ENCODE measurements at regions not wholly inside any gene's neighbourhood (a gene's known extent, or its start where the extent isn't known, plus 50 kb on each side); places are given as distances from the start of the nearest gene placed in this dataset.
"Not testable (repeated sequence)": the region's sequence is repeated elsewhere in the genome, so short reads cannot be mapped to it uniquely, and the experiment has no call there.

- DNase-seq = no peak
Measured at GRCh38 chr1:67530071-67530470, 99.9 kb upstream of the SERBP1 start.

- peak; percentile 28 for DNase-seq
Measured at GRCh38 chr1:67532452-67533216, 102.4 kb upstream of the SERBP1 start.

GRCh38 chr1:67534627-67535065 is 104.4 kb upstream of the SERBP1 start:
- no peak for DNase-seq

GRCh38 chr1:67535474-67535873 is 105.3 kb upstream of the SERBP1 start:
- no peak for DNase-seq

- no peak for DNase-seq
Measured at GRCh38 chr1:67536957-67537666, 106.9 kb upstream of the SERBP1 start.

- peak; percentile 17 for DNase-seq
Measured at GRCh38 chr1:67537667-67538018, 107.4 kb upstream of the SERBP1 start.

GRCh38 chr1:67540025-67540732 is 110.0 kb upstream of the SERBP1 start:
- DNase-seq = no peak

GRCh38 chr1:67540733-67541125 is 110.5 kb upstream of the SERBP1 start:
- no peak for DNase-seq

- no peak for DNase-seq
Measured at GRCh38 chr1:67542747-67543146, 112.5 kb upstream of the SERBP1 start.

GRCh38 chr1:67544921-67545320 is 114.7 kb upstream of the SERBP1 start:
- no peak for DNase-seq

- no peak for DNase-seq
Measured at GRCh38 chr1:67545364-67545763, 115.2 kb upstream of the SERBP1 start.

GRCh38 chr1:67551375-67551774 is 121.2 kb upstream of the SERBP1 start:
- DNase-seq = no peak

GRCh38 chr1:67552336-67552759 is 122.1 kb upstream of the SERBP1 start:
- no peak for DNase-seq

GRCh38 chr1:67554204-67554603 is 124.0 kb upstream of the SERBP1 start:
- not testable (repeated sequence) for DNase-seq

- no peak for DNase-seq
Measured at GRCh38 chr1:67555461-67556296, 125.5 kb upstream of the SERBP1 start.

- DNase-seq = no peak
Measured at GRCh38 chr1:67556297-67556900, 126.2 kb upstream of the SERBP1 start.

GRCh38 chr1:67557696-67558448 is 127.1 kb upstream of the GADD45A start:
- no peak for DNase-seq

- DNase-seq = no peak
Measured at GRCh38 chr1:67558449-67559193, 126.4 kb upstream of the GADD45A start.

GRCh38 chr1:67559222-67559700 is 125.7 kb upstream of the GADD45A start:
- DNase-seq = no peak

GRCh38 chr1:67560580-67561255 is 124.3 kb upstream of the GADD45A start:
- DNase-seq = no peak

All from NCI-H2081 treated with DMSO at 0.1 percent for 48 hours (cell line).